NT2/D1 (cell line): ENCODE measurements at regions not wholly inside any gene's neighbourhood (a gene's known extent, or its start where the extent isn't known, plus 50 kb on each side); places are given as distances from the start of the nearest gene placed in this dataset.

Experiments
- YY1 ChIP-seq: IDR thresholded peaks from 2 replicates; pipeline ENCODE4 v1.6.1; 2011; ENCODE audit not compliant: insufficient read length, insufficient read depth
- ZNF274 ChIP-seq: IDR thresholded peaks from 2 replicates; pipeline ENCODE4 v1.6.1; 2011; ENCODE audit warnings: mild to moderate bottlenecking, low read depth, low read length

- no peak for TF ChIP-seq YY1
- TF ChIP-seq ZNF274 = no peak
Measured at GRCh38 chr17:62870552-62870971, 62.4 kb upstream of the MARCHF10 start.
